ENCODE measurements at regions not wholly inside any gene's neighbourhood (a gene's known extent, or its start where the extent isn't known, plus 50 kb on each side); places are given as distances from the start of the nearest gene placed in this dataset.

DNA sequence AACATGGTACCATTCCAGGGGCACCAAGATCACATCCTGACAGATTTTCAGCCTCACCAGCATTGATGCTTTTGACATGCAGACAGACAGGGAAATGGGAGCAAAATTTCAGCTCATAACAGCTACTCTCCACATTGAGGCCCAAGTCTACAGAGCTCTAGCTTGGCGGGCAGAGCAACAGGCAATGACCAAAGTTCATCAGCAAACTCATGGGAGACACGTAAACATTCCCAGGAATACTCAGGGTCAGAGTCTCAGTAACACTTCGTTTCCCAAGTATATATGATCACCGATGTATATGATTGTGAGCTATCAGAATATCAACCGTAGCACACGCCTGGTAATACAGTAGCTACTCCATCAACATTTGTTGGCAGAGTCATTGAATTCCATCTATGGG lies 59.2 kb upstream of the SLC24A5 start:
- Histone ChIP-seq H3K23me2 (ENCODE audit: low read depth, low read length) (no peaks in the 10 kb centered on the region), H3K4me2 (ENCODE audit: insufficient read depth in 1 of 2, low read depth in 2 of 2, low read length in 2 of 2) (no peak overlapping the region), H4K91ac (replicated peaks; ENCODE audit: insufficient read length, low read length) (no peak overlapping the region), H2BK12ac (ENCODE audit: low read depth, low read length) (no peak overlapping the region), H3K56ac (replicated peaks; ENCODE audit: insufficient read length, low read depth, low read length) (no peak overlapping the region), H2BK20ac (ENCODE audit: low read length) (no peak overlapping the region), H2BK120ac (replicated peaks; ENCODE audit: low read depth, low read length) (no peak overlapping the region), H3K4ac (replicated peaks; ENCODE audit: insufficient read length, low read depth, low read length) (no peak overlapping the region), H3K27me3 (replicated peaks in 1 of 4; ENCODE audit: control insufficient read depth in 3 of 4, extremely low read depth in 1 of 4, insufficient read depth in 3 of 4, low read length in 3 of 4) (no peaks in the 10 kb centered on the region), H3K36me3 (ENCODE audit: control insufficient read depth in 2 of 4, insufficient read depth in 4 of 4, low read length in 3 of 4) (no peaks in the 10 kb centered on the region), H2BK15ac (ENCODE audit: low read length) (no peak overlapping the region), H4K8ac (ENCODE audit: extremely low read depth, insufficient read depth, low read length) (no peak overlapping the region), H3K23ac (ENCODE audit: insufficient read length) (no peak overlapping the region), H3K79me2 (ENCODE audit: control insufficient read depth in 1 of 2, insufficient read depth in 2 of 2, low read length in 2 of 2) (no peaks in the 10 kb centered on the region), H2AFZ (ENCODE audit: low read length) (no peak overlapping the region), H3K9ac (replicated peaks in 1 of 4; ENCODE audit: extremely low read depth in 1 of 4, low read depth in 3 of 4, low read length in 3 of 4) (no peak overlapping the region), H3K79me1 (ENCODE audit: low read depth, low read length) (no peaks in the 10 kb centered on the region; the same call in 1 of the 2 replicates), H4K20me1 (replicated peaks in 1 of 2; ENCODE audit: control insufficient read depth in 1 of 2, insufficient read depth in 2 of 2, low read length in 2 of 2) (no peaks in the 10 kb centered on the region), H3K18ac (ENCODE audit: extremely low read depth, low read length) (no peak overlapping the region), H3K4me3 (ENCODE audit: extremely low read depth in 1 of 4, insufficient read depth in 2 of 4, low read depth in 3 of 4, low read length in 4 of 4) (no peak overlapping the region), H2BK5ac (ENCODE audit: low read depth, low read length) (no peak overlapping the region), H4K5ac (ENCODE audit: insufficient read length, low read depth, low read length) (no peak overlapping the region), H3K9me3 (ENCODE audit: insufficient read depth in 2 of 2, low read depth in 1 of 2, low read length in 1 of 2) (no peaks in the 10 kb centered on the region), H2AK5ac (ENCODE audit: low read depth, low read length) (no peak overlapping the region), H3K14ac (ENCODE audit: insufficient read length) (no peak overlapping the region), H3K4me1 (replicated peaks in 1 of 4; ENCODE audit: control insufficient read depth in 3 of 4, insufficient read depth in 4 of 4, low read length in 3 of 4) (no peaks in the 10 kb centered on the region; a peak in 1 of 7 replicates), H3K27ac (ENCODE audit: low read depth, low read length) (no peak overlapping the region)
- ChIA-PET POLR2A (ENCODE audit: partially characterized antibody) (interaction anchor here (1.7 kb wide), 1 partner anchor 12 kb away, joined by 4 read pairs; no protein-coding TSS in a partner anchor), CTCF (ENCODE audit: partially characterized antibody) (interaction anchor here (1.1 to 2.3 kb wide), 3 partner anchors 23 to 866 kb away, joined by 3 to 12 read pairs (median 4); no protein-coding TSS in a partner anchor)
- no peak for FAIRE-seq
- WGBS, 2 experiments (ENCODE audit: extremely low coverage in 1 of 2, insufficient coverage in 1 of 2, insufficient read length in 1 of 2, insufficient replicate concordance in 2 of 2, low coverage in 1 of 2, low lambda C conversion rate in 2 of 2, missing lambda C conversion rate in 1 of 2), result 92% methylated on average over 6 of the region's 6 CpGs; no CpG with 5 or more reads in 1 of the 2 experiments
- DNase-seq (ENCODE audit: low read depth in 1 of 2, low spot score in 2 of 2), result no peak
- no peak for TF ChIP-seq SIRT6 (IDR thresholded peaks at IDR 0.05; ENCODE audit: low read length)
- no peak for TF ChIP-seq MAFK (IDR thresholded peaks at IDR 0.05; ENCODE audit: low read depth, low read length)
- no peak for TF ChIP-seq ZNF274 (IDR thresholded peaks at IDR 0.05; ENCODE audit: borderline replicate concordance, extremely low read depth, low read length)
- TF ChIP-seq CTBP2 (IDR thresholded peaks at IDR 0.05; ENCODE audit: borderline replicate concordance, insufficient read depth, insufficient read length, low read length), result no peak
- TF ChIP-seq EGR1 (IDR thresholded peaks at IDR 0.05; ENCODE audit: borderline replicate concordance, low read depth, low read length), result no peak
- no peak for TF ChIP-seq KDM4A (IDR thresholded peaks at IDR 0.05; ENCODE audit: low read depth, low read length, severe bottlenecking)
- TF ChIP-seq ASH2L (IDR thresholded peaks at IDR 0.05; ENCODE audit: low read length), result no peak
- TF ChIP-seq SP2 (IDR thresholded peaks at IDR 0.05; ENCODE audit: low read length), result no peak
- TF ChIP-seq CHD1 (IDR thresholded peaks at IDR 0.05; ENCODE audit: low read depth, low read length), result no peak
- no peak for TF ChIP-seq CBX5 (IDR thresholded peaks at IDR 0.05; ENCODE audit: low read depth, low read length)
- TF ChIP-seq BCL11A (IDR thresholded peaks at IDR 0.05; ENCODE audit: low read depth in 2 of 2, low read length in 2 of 2), result no peak
- no peak for TF ChIP-seq PHF8 (conservative IDR thresholded peaks at IDR 0.05; ENCODE audit: low read depth, low read length)
- TF ChIP-seq, protein P1, sequence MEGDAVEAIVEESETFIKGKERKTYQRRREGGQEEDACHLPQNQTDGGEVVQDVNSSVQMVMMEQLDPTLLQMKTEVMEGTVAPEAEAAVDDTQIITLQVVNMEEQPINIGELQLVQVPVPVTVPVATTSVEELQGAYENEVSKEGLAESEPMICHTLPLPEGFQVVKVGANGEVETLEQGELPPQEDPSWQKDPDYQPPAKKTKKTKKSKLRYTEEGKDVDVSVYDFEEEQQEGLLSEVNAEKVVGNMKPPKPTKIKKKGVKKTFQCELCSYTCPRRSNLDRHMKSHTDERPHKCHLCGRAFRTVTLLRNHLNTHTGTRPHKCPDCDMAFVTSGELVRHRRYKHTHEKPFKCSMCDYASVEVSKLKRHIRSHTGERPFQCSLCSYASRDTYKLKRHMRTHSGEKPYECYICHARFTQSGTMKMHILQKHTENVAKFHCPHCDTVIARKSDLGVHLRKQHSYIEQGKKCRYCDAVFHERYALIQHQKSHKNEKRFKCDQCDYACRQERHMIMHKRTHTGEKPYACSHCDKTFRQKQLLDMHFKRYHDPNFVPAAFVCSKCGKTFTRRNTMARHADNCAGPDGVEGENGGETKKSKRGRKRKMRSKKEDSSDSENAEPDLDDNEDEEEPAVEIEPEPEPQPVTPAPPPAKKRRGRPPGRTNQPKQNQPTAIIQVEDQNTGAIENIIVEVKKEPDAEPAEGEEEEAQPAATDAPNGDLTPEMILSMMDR (IDR thresholded peaks at IDR 0.05; ENCODE audit: control extremely low read depth in 1 of 3, insufficient read depth in 1 of 3, low read depth in 1 of 3, low read length in 3 of 3), result no peak
